K562 (cell line): ENCODE measurements at regions not wholly inside any gene's neighbourhood (a gene's known extent, or its start where the extent isn't known, plus 50 kb on each side); places are given as distances from the start of the nearest gene placed in this dataset.

Source experiments
- ATAC-seq: fragments of 200-7000 bp; cut with Tn5 transposase; 3 replicates; pipeline ENCODE4 v1.9.1; 2020; ENCODE audit warnings: moderate library complexity
- BruUV-seq: library from RNA; stranded (reverse); fragments of 400-500 nt; replicated peaks from 2 replicates; lab custom pipeline; 2021; lab: Mats Ljungman, UMichigan
- CTCF ChIA-PET: fragments of 300-600 bp; formaldehyde crosslinking; extraction: SDS; loops from one replicate; lab custom pipeline; 2021; ENCODE audit warnings: low intra/inter-chr PET ratio; lab: Yijun Ruan, JAX
- POLR2A ChIA-PET: fragments of 300-600, 350-650 bp; sonication (Branson Sonifier 250); formaldehyde crosslinking; extraction: SDS; loops from one replicate; lab custom pipeline; 2021; ENCODE audit warnings: antibody characterized with exemption, inconsistent platforms; lab: Yijun Ruan, JAX
- DNase-seq, 4 experiments: peaks; one replicate each; pipeline versions ENCODE4 v3.0.0 to v3.0.0-alpha.2; 2011 to 2018; ENCODE audit warnings: low spot score in 3 of 4, mixed read lengths in 3 of 4; ENCODE audit errors: extremely low read depth in 1 of 4
- FAIRE-seq: peaks from 2 replicates; lab custom pipeline; 2011; peaks lifted over from hg19 to GRCh38; lab: Jason Lieb, UNC
- H2AFZ ChIP-seq: 2 replicates; pipeline ENCODE4 v1.6.0; 2011; ENCODE audit warnings: low read depth, low read length, control low read depth, inconsistent platforms
- H3K27ac ChIP-seq: fragments of 200-600 bp; 3 replicates; pipeline ENCODE4 v1.8.0; 2011; ENCODE audit warnings: low read depth, mild to moderate bottlenecking, control low read depth, inconsistent platforms, low read length, moderate library complexity, mixed read lengths; ENCODE audit errors: extremely low read depth
- H3K27me3 ChIP-seq, 2 experiments: fragments of 300-600 bp in 1 of 2; 2 replicates in 1 of 2; 3 replicates in 1 of 2; pipeline versions ENCODE4 v1.6.0 to v1.8.0; 2011; ENCODE audit warnings: inconsistent platforms in 2 of 2, low read length in 2 of 2, mild to moderate bottlenecking in 1 of 2, mixed read lengths in 1 of 2, moderate library complexity in 1 of 2; ENCODE audit not compliant: control insufficient read depth in 2 of 2, insufficient read depth in 2 of 2
- H3K36me3 ChIP-seq: fragments of 300-600 bp; 3 replicates; pipeline ENCODE4 v1.8.0; 2011; ENCODE audit warnings: mild to moderate bottlenecking, low read length, inconsistent platforms; ENCODE audit not compliant: control insufficient read depth, insufficient read depth
- H3K4me1 ChIP-seq, 2 experiments: fragments of 200-600 bp in 1 of 2; replicated peaks in 1 of 2; 2 replicates in 1 of 2; 3 replicates in 1 of 2; pipeline versions ENCODE4 v1.5.1 to v1.8.0; 2011; ENCODE audit warnings: inconsistent platforms in 2 of 2, low read length in 2 of 2, mild to moderate bottlenecking in 1 of 2, mixed read lengths in 1 of 2, moderate library complexity in 1 of 2; ENCODE audit not compliant: control insufficient read depth in 2 of 2, insufficient read depth in 2 of 2
- H3K4me2 ChIP-seq: 2 replicates; pipeline ENCODE4 v1.6.1; 2011; ENCODE audit warnings: low read length, control low read depth, inconsistent platforms, mixed read lengths; ENCODE audit not compliant: insufficient read depth
- H3K4me3 ChIP-seq: fragments of 200-600 bp; sonication (generic), shearing (Covaris generic); 2 replicates; pipeline ENCODE4 v1.5.1; 2016; ENCODE audit warnings: control low read depth, inconsistent platforms
- H3K79me2 ChIP-seq: fragments of 200-600 bp; 3 replicates; pipeline ENCODE4 v1.8.0; 2011; ENCODE audit warnings: low read length, inconsistent platforms; ENCODE audit not compliant: control insufficient read depth, insufficient read depth
- H3K9ac ChIP-seq, 2 experiments: 2 replicates each; pipeline versions ENCODE4 v1.6.0 to v1.6.1; 2011; ENCODE audit warnings: low read depth in 2 of 2, low read length in 2 of 2, control low read depth in 1 of 2, inconsistent platforms in 1 of 2, mild to moderate bottlenecking in 1 of 2, mixed read lengths in 1 of 2; ENCODE audit not compliant: insufficient read depth in 1 of 2
- H3K9me1 ChIP-seq: one replicate; pipeline ENCODE4 v1.6.0; 2011; ENCODE audit warnings: inconsistent platforms, mild to moderate bottlenecking, low read length, moderate library complexity; ENCODE audit not compliant: control insufficient read depth, insufficient read depth
- H3K9me3 ChIP-seq: replicated peaks from 2 replicates; pipeline ENCODE4 v1.5.1; 2011; ENCODE audit warnings: low read depth, low read length, inconsistent platforms; ENCODE audit not compliant: control insufficient read depth, insufficient read depth
- H4K20me1 ChIP-seq: replicated peaks from 2 replicates; pipeline ENCODE4 v1.6.1; 2011; ENCODE audit warnings: low read length, inconsistent platforms, mixed read lengths; ENCODE audit not compliant: control insufficient read depth, insufficient read depth
- C11orf30 ChIP-seq: fragments of 450-650 bp; IDR thresholded peaks from 2 replicates; pipeline ENCODE4 v1.6.1; 2016; ENCODE audit warnings: low read depth, mild to moderate bottlenecking
- MAFF ChIP-seq: IDR thresholded peaks from 2 replicates; pipeline ENCODE4 v1.6.1; 2012; ENCODE audit warnings: low read length, improper control_type of control experiment
- MAFG ChIP-seq: fragments of 450-650 bp; conservative IDR thresholded peaks from 2 replicates; pipeline ENCODE4 v1.6.1; 2016; ENCODE audit warnings: missing genetic modification characterization, missing compliant biosample characterization
- RNF2 ChIP-seq: sonication (generic); IDR thresholded peaks from 2 replicates; pipeline ENCODE4 v1.6.1; 2016
- SIN3A ChIP-seq, 2 experiments: fragments of 150-350 bp in 1 of 2; IDR thresholded peaks; 2 replicates each; pipeline ENCODE4 v1.6.1; 2011 to 2016; ENCODE audit warnings: borderline replicate concordance in 2 of 2, low read depth in 2 of 2, low read length in 2 of 2, mild to moderate bottlenecking in 2 of 2, moderate library complexity in 2 of 2; ENCODE audit not compliant: control insufficient read depth in 1 of 2
- SREBF2 ChIP-seq: sonication (generic); formaldehyde crosslinking; IDR thresholded peaks from 2 replicates; pipeline ENCODE4 v1.4.0; 2020; ENCODE audit warnings: mild to moderate bottlenecking, missing genetic modification reagents
- TRIM28 ChIP-seq: fragments of 450-650 bp; IDR thresholded peaks from 2 replicates; pipeline ENCODE4 v1.6.1; 2017
- ZNF316 ChIP-seq: fragments of 450-650 bp; IDR thresholded peaks from 2 replicates; pipeline ENCODE4 v1.6.1; 2016
- WGBS: fragments of 100-300 bp; shearing (Covaris generic); methylation state at CpG from one replicate; pipeline ENCODE4 v1.1.6; 2016; ENCODE audit warnings: low coverage, mixed read lengths; ENCODE audit not compliant: insufficient coverage; ENCODE audit errors: missing lambda C conversion rate; 5-methylcytosine and 5-hydroxymethylcytosine counted together
- in situ Hi-C: fragments of 300-500 bp; cut with MboI; formaldehyde crosslinking; loops from 4 replicates; pipeline ENCODE4 v1.15.0; 2018; ENCODE audit warnings: inconsistent platforms, mixed read lengths
- intact Hi-C: fragments of 100-400 bp; cut with micrococcal nuclease; formaldehyde crosslinking; loops from 2 replicates; pipeline ENCODE4 v1.14.2; 2022

DNA sequence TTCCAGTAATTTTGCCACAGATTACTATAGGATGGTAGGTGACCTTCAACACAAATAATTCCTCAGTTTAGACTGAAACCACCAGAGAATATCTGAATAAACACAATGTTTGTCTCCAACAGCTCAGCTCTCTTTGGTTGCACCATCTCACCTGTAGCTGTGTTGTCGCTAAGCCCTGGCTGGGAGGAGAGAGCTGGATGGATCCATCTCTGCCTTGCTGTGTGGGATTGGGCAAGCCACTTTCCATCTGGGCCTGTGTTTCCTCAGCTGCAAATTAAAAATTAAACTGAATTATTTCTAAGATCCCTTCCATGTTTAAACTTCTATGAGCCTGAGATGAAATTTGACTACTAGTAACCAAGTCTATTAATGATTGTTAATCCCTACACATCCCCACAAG lies 310.2 kb downstream of the FBXW7 start:
- no peak for DNase-seq
- POLR2A ChIA-PET: no interaction called here
- intact Hi-C loops: no loop called here
- no peak for ATAC-seq
- Histone ChIP-seq H3K27me3 (peaks cover 0 to 14% of the 10 kb centered on the region in 2 experiments; a peak in 2 of 5 replicates), H4K20me1 (no peaks in the 10 kb centered on the region; the same call in 1 of the 2 replicates), H3K4me2 (no peak overlapping the region), H3K9me1 (no peaks in the 10 kb centered on the region), H3K79me2 (no peaks in the 10 kb centered on the region), H3K36me3 (no peaks in the 10 kb centered on the region), H3K4me3 (no peak overlapping the region), H3K9ac (no peak overlapping the region), H3K9me3 (no peaks in the 10 kb centered on the region), H3K4me1 (no peaks in the 10 kb centered on the region), H2AFZ (no peak overlapping the region), H3K27ac (no peak overlapping the region)
- FAIRE-seq: no peak
- CTCF ChIA-PET: no interaction called here
- 33% methylated on average over 1 of the region's 1 CpG for WGBS
- TF ChIP-seq SIN3A (IDR thresholded peaks at IDR 0.05; ENCODE audit: borderline replicate concordance in 2 of 2, control insufficient read depth in 1 of 2, low read depth in 2 of 2, low read length in 2 of 2): no peak
- no peak for TF ChIP-seq SREBF2 (CRISPR knock-in tag)
- no peak for TF ChIP-seq RNF2
- in situ Hi-C loops: no loop called here
- BruUV-seq: no TSS peak

DNA sequence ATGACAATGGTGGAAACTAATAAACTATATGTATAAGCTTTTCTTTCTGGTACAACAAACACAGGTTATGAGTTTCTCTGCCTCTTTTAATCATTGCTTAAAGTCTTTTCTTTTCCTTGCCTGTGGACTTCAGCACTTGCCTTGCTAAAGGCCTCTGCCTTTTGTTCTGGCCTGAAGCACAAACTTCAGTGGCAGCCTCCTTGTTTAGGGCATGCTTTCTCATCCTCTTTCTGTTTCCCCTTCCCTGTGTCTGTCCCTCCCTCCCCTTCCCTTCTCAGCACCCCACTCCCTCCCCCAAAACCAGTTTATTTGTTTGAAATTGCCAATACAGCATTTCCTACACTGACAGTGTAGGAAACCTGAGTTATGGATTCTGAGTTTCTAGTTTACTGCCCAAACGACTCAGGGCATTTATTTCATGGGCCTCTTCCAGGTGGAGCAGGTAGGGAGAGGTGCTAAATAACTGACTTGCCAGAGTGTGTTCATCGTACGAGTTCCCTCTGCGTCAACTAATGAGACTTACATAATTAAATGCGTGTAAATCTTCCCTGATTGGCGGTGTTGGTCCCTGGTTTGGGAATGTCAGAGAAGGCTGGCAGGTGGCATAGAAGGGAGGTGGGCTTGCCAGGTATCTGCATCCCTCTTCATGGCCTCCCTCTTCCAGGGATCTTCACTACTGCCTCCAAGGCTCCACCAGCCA lies 311.0 kb downstream of the FBXW7 start:
- ChIA-PET POLR2A (no interaction called here), CTCF (no interaction called here)
- Histone ChIP-seq H3K27ac (no peak overlapping the region), H3K9me3 (no peaks in the 10 kb centered on the region), H3K4me2 (no peak overlapping the region), H3K9ac (no peak overlapping the region), H2AFZ (no peak overlapping the region), H4K20me1 (no peaks in the 10 kb centered on the region; the same call in 1 of the 2 replicates), H3K79me2 (no peaks in the 10 kb centered on the region), H3K27me3 (peaks cover 0 to 19% of the 10 kb centered on the region in 2 experiments; a peak in 2 of 5 replicates), H3K9me1 (no peaks in the 10 kb centered on the region), H3K4me1 (no peaks in the 10 kb centered on the region)
- in situ Hi-C loops: no loop called here
- no TSS peak for BruUV-seq
- DNase-seq (no peak), ATAC-seq (no peak)
- WGBS: 13% methylated on average over 6 of the region's 6 CpGs
- TF ChIP-seq MAFF (no peak), C11orf30 (peak; percentile 31; the same call in 1 of the 2 replicates), MAFG (tag) (peak; percentile 17; the same call in 1 of the 2 replicates), ZNF316 (peak; percentile 50; the same call in 1 of the 2 replicates), TRIM28 (no peak)
- TF ChIP-seq, all 486 proteins: peak for 3
- FAIRE-seq: no peak
- no peaks in the 10 kb centered on the region for H3K36me3 ChIP-seq
- intact Hi-C loops: no loop called here
- H3K4me3 ChIP-seq: no peak overlapping the region
